Mesendoderm (in vitro differentiated cells): ENCODE measurements at regions not wholly inside any gene's neighbourhood (a gene's known extent, or its start where the extent isn't known, plus 50 kb on each side); places are given as distances from the start of the nearest gene placed in this dataset.

Source experiments
- DNase-seq: peaks from one replicate; pipeline ENCODE4 v3.0.0; 2013
- H2AK5ac ChIP-seq: 2 replicates; pipeline ENCODE4 v1.6.1; 2013; ENCODE audit warnings: low read length, inconsistent platforms
- H2BK120ac ChIP-seq: 2 replicates; pipeline ENCODE4 v1.6.1; 2013; ENCODE audit warnings: low read depth, mild to moderate bottlenecking, low read length, moderate library complexity, mixed read lengths
- H2BK15ac ChIP-seq: replicated peaks from 2 replicates; pipeline ENCODE4 v1.6.1; 2013; ENCODE audit warnings: low read depth, mild to moderate bottlenecking, moderate library complexity
- H2BK5ac ChIP-seq: 2 replicates; pipeline ENCODE4 v1.6.1; 2013; ENCODE audit warnings: low read length, inconsistent platforms
- H3K18ac ChIP-seq: 2 replicates; pipeline ENCODE4 v1.6.1; 2013; ENCODE audit warnings: mild to moderate bottlenecking, low read length, mixed read lengths
- H3K23ac ChIP-seq: one replicate; pipeline ENCODE4 v1.6.1; 2013; ENCODE audit warnings: low read length
- H3K27ac ChIP-seq: 2 replicates; pipeline ENCODE4 v1.5.1; 2013; ENCODE audit warnings: low read depth, mild to moderate bottlenecking, inconsistent platforms, low read length, moderate library complexity
- H3K27me3 ChIP-seq: 2 replicates; pipeline ENCODE4 v1.6.1; 2013; ENCODE audit warnings: low read length, control low read depth, mild to moderate bottlenecking, inconsistent platforms; ENCODE audit not compliant: insufficient read depth, poor library complexity
- H3K36me3 ChIP-seq: 2 replicates; pipeline ENCODE4 v1.6.1; 2013; ENCODE audit warnings: low read length, inconsistent platforms; ENCODE audit not compliant: control insufficient read depth, insufficient read depth
- H3K4ac ChIP-seq: one replicate; pipeline ENCODE4 v1.6.1; 2013; ENCODE audit warnings: low read depth, mild to moderate bottlenecking, low read length, moderate library complexity
- H3K4me1 ChIP-seq: 2 replicates; pipeline ENCODE4 v1.6.1; 2013; ENCODE audit warnings: low read depth, low read length, inconsistent platforms; ENCODE audit not compliant: control insufficient read depth
- H3K4me2 ChIP-seq: 2 replicates; pipeline ENCODE4 v1.6.1; 2013; ENCODE audit warnings: low read length
- H3K4me3 ChIP-seq: 2 replicates; pipeline ENCODE4 v1.5.1; 2013; ENCODE audit warnings: mild to moderate bottlenecking, low read length
- H3K56ac ChIP-seq: one replicate; pipeline ENCODE4 v1.6.1; 2013; ENCODE audit warnings: low read length
- H3K79me1 ChIP-seq: 2 replicates; pipeline ENCODE4 v1.6.1; 2013; ENCODE audit warnings: low read length, inconsistent platforms
- H3K79me2 ChIP-seq: 2 replicates; pipeline ENCODE4 v1.6.1; 2013; ENCODE audit warnings: mild to moderate bottlenecking, low read length; ENCODE audit not compliant: control insufficient read depth, insufficient read depth
- H3K9ac ChIP-seq: 2 replicates; pipeline ENCODE4 v1.6.1; 2013; ENCODE audit warnings: low read length, inconsistent platforms
- H4K5ac ChIP-seq: one replicate; pipeline ENCODE4 v1.6.1; 2013; ENCODE audit warnings: low read length
- H4K8ac ChIP-seq: one replicate; pipeline ENCODE4 v1.6.1; 2013; ENCODE audit warnings: low read depth, mild to moderate bottlenecking, control low read depth, low read length, moderate library complexity
- WGBS: extraction: QIAGEN DNeasy Blood & Tissue Kit; methylation state at CpG from one replicate; pipeline ENCODE4 v1.1.7; 2013; ENCODE audit warnings: low lambda C conversion rate, missing lambda C conversion rate; ENCODE audit not compliant: insufficient coverage; ENCODE audit errors: extremely low coverage; 5-methylcytosine and 5-hydroxymethylcytosine counted together

DNA sequence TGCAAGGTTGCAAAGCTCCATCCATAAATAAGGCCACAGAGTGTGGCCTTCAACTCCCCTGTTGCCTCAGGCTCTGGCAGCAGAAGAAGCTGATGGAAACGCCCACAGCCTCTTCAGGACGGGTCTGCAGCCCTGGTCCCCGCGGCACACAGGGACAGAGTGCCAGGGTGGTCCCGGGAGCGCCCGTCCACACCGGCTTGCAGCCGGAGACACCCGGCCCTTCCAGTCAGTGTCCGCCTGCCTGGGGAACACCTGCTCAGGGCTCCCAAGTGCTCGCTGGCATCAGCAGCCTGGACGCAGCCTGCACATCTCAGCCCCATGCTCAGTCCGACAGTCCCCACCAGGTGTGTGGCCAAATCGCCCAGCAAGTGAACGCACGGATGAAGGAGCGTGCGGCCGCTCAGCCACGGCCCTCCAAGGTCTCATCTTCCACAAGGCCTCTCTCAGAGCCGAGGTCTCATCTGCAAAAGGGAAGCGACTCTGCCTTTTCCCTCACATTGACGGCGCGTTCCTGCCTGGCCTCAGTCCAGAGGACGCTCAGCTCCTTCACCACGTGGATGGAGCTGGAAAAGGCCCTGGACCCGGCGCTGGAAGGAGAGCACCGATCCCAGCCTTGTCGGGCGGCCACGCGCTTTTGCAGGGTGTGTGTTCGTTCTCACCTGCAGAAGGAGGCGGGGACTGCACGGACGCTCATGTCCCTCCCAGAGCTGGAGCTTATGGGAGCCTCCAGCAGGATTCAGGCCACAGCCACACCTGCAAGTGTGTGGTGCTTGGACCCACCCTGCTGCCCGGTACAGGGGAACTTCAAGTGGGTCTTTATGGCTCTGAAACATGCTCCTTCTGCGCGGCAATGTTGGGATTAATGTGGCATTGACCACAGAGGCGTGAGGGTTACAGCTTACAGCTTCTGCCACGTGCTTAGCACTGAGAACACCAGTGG is 180.4 kb downstream of the DLL1 start:
- no peak overlapping the region for H4K8ac ChIP-seq
- no peak overlapping the region for H3K9ac ChIP-seq
- no peaks in the 10 kb centered on the region for H3K27me3 ChIP-seq
- H2BK15ac ChIP-seq = no peak overlapping the region
- no peaks in the 10 kb centered on the region for H3K4me1 ChIP-seq
- no peak overlapping the region for H3K4me2 ChIP-seq
- no peak overlapping the region for H3K27ac ChIP-seq
- no peaks in the 10 kb centered on the region for H3K36me3 ChIP-seq
- H3K56ac ChIP-seq = no peak overlapping the region
- H3K18ac ChIP-seq = no peak overlapping the region
- no peak overlapping the region for H3K23ac ChIP-seq
- no peak overlapping the region for H2BK5ac ChIP-seq
- no peaks in the 10 kb centered on the region for H3K79me1 ChIP-seq
- no CpG with 5 or more reads among the region's 44 CpGs for WGBS
- H3K4me3 ChIP-seq = no peak overlapping the region
- no peak overlapping the region for H2AK5ac ChIP-seq
- DNase-seq = no peak
- H3K4ac ChIP-seq = no peak overlapping the region
- H2BK120ac ChIP-seq = no peak overlapping the region
- no peaks in the 10 kb centered on the region for H3K79me2 ChIP-seq
- no peak overlapping the region for H4K5ac ChIP-seq

DNA sequence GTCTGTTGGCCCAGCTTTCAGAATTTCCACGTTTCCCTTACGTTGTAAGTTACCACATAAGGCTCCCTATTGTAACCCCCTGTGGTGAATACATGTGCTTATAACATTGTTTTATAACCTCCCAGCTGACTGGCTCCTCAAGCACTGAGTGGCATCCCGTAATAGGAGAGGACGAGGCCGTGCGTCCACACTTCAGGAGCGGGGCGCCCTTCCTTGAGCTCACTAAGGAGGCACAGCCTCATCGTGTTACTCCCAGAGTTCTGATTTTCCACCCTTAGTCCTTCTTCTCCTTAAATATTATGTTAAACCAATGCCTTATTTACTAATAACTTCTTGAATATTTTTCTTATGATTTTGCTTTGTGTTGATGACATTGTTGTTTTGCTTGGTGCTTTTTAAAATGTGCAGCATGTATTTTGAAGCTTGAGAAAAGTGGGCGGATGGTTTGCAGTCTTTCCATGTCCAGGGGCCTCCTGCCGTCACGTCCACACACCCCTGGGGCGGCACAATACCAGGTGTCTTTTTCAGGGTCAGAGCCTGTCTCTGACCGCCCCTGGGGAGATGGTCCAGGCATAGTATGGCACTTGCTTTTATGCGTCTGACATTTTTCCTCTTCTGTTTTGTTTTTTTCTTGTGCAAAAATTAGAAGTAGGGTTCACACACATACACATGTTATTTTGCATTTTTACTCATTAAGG is 181.8 kb downstream of the DLL1 start:
- H3K4me1 ChIP-seq = no peaks in the 10 kb centered on the region

DNA sequence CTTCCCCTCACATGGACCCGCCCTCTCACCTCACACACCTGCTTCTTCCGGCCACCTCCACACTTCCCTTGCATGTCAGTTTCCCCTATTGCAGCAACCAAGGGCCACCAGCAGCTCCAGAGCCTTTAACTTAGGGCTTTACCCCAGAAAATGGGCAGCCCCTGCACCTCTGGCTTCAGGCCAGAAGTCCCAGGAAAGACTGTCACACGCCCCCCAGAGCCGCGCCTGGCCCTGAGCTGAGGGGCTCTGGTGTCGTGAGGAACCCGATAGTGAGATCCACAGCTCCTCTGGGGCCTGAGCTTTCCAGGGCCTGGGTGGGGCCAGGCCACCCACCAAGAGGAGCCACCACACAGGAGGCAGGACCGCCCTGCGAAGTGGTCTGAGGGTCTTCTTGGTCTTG is 182.4 kb downstream of the DLL1 start:
- Histone ChIP-seq H4K5ac (no peak overlapping the region), H3K56ac (no peak overlapping the region), H3K23ac (no peak overlapping the region), H3K79me1 (no peaks in the 10 kb centered on the region), H3K4ac (no peak overlapping the region), H3K27me3 (no peaks in the 10 kb centered on the region), H2AK5ac (no peak overlapping the region), H3K4me2 (no peak overlapping the region), H3K4me1 (no peaks in the 10 kb centered on the region), H2BK120ac (no peak overlapping the region), H3K27ac (no peak overlapping the region), H3K18ac (no peak overlapping the region), H4K8ac (no peak overlapping the region), H2BK15ac (no peak overlapping the region), H3K9ac (no peak overlapping the region), H3K79me2 (no peaks in the 10 kb centered on the region), H2BK5ac (no peak overlapping the region), H3K4me3 (no peak overlapping the region), H3K36me3 (no peaks in the 10 kb centered on the region)
- WGBS = no CpG with 5 or more reads among the region's 9 CpGs
- DNase-seq = no peak

More for the DNA sequence above, 181.8 kb downstream of the DLL1 start:
- H3K4me2 ChIP-seq = no peak overlapping the region
- H4K8ac ChIP-seq = no peak overlapping the region
- H3K79me1 ChIP-seq = no peaks in the 10 kb centered on the region
- H3K27me3 ChIP-seq = no peaks in the 10 kb centered on the region
- H3K56ac ChIP-seq = no peak overlapping the region
- H2AK5ac ChIP-seq = no peak overlapping the region
- no peak overlapping the region for H3K4me3 ChIP-seq
- no CpG with 5 or more reads among the region's 15 CpGs for WGBS
- H3K27ac ChIP-seq = no peak overlapping the region
- H2BK15ac ChIP-seq = no peak overlapping the region
- no peak overlapping the region for H3K9ac ChIP-seq
- H2BK5ac ChIP-seq = no peak overlapping the region
- H3K18ac ChIP-seq = no peak overlapping the region
- H3K79me2 ChIP-seq = no peaks in the 10 kb centered on the region
- no peaks in the 10 kb centered on the region for H3K36me3 ChIP-seq
- no peak overlapping the region for H3K23ac ChIP-seq
- H4K5ac ChIP-seq = no peak overlapping the region
- H2BK120ac ChIP-seq = no peak overlapping the region
- no peak for DNase-seq
- H3K4ac ChIP-seq = no peak overlapping the region

DNA sequence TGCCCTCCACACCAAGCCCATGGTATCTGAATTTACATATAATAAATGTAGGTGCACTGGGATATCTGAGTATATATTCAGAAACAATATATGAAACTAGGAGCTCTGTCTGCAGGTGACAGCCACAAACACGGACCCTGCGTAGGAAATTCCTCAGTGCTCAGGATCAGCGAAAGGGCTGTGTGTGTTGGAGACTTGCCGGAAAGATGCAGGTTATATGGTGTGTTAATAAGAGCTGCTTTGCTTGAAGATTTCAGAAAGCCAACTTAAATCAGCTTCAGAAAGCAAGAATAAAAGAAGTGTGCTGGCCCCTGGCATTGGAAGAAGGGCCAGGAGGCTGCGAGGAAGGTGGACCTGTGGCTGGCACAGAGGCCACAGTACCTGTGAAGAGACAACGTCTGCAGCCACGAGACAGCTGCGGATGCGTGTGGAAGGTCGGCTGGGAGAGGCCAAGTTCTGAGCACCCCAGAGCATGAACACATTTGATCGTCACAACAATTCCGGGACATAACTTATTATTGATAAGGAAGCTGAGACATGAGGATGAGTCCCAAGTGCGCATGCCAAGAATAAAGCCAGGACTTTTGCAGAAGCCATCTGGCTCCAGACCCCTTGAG is 183.2 kb downstream of the DLL1 start:
- no CpG with 5 or more reads among the region's 13 CpGs for WGBS
- Histone ChIP-seq H3K36me3 (no peaks in the 10 kb centered on the region), H3K9ac (no peak overlapping the region), H3K27ac (no peak overlapping the region), H2BK5ac (no peak overlapping the region), H3K4ac (no peak overlapping the region), H3K18ac (no peak overlapping the region), H4K8ac (no peak overlapping the region), H4K5ac (no peak overlapping the region), H3K4me3 (no peak overlapping the region), H3K79me1 (no peaks in the 10 kb centered on the region), H2AK5ac (no peak overlapping the region), H2BK120ac (no peak overlapping the region), H3K27me3 (no peaks in the 10 kb centered on the region), H3K23ac (no peak overlapping the region), H3K56ac (no peak overlapping the region), H3K4me1 (no peaks in the 10 kb centered on the region), H3K79me2 (no peaks in the 10 kb centered on the region), H2BK15ac (no peak overlapping the region), H3K4me2 (no peak overlapping the region)
- DNase-seq = no peak

DNA sequence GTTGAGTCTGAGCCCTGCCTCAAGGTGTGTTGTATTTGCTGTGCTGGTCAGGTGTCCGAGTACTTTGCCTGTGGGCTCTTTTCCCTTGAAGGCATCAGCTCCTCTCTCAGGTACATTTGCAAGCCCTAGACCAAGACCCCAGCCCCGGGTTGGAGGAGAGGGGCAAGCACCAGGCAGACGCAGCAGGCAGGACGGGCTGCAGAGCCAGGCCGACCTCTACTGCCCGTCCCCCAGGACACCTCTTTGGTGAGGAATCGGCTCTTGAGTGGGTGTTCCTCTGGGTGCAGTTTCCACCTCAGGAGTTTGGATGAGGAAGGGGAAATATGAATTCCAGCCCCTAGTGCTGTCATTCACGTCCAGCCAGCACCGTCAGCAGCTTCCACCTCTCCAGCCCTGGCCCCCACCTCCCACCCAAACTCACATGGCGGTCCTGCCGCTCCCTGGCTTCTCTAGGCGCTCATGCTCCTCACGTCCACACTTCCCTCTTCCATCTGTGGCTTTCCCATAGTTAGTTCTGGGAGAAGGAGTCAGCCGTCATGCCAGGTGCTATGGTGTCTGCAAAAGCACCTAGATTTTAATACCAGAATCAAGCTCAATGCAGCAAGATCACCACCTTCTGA is 183.9 kb downstream of the DLL1 start:
- Histone ChIP-seq H3K36me3 (no peaks in the 10 kb centered on the region), H3K9ac (no peak overlapping the region), H3K79me1 (no peaks in the 10 kb centered on the region), H3K4me1 (no peaks in the 10 kb centered on the region), H3K4me3 (no peak overlapping the region), H3K56ac (no peak overlapping the region), H3K4ac (no peak overlapping the region), H3K27ac (no peak overlapping the region), H2BK120ac (no peak overlapping the region), H2BK15ac (no peak overlapping the region), H4K5ac (no peak overlapping the region), H3K18ac (no peak overlapping the region), H2AK5ac (no peak overlapping the region), H3K4me2 (no peak overlapping the region), H3K79me2 (no peaks in the 10 kb centered on the region), H3K23ac (no peak overlapping the region), H4K8ac (no peak overlapping the region), H3K27me3 (no peaks in the 10 kb centered on the region), H2BK5ac (no peak overlapping the region)
- whole genome bisulfite sequencing = no CpG with 5 or more reads among the region's 14 CpGs
- DNase-seq = no peak
